T-helper 1 cell treated with Interleukin-12 subunit alpha and Interleukin-12 subunit beta and Interleukin-4 antibody, amounts not matched to agents 30 μg/mL and 1 μg/mL, for 36 hours (primary cell): ENCODE measurements at regions not wholly inside any gene's neighbourhood (a gene's known extent, or its start where the extent isn't known, plus 50 kb on each side); places are given as distances from the start of the nearest gene placed in this dataset.

Experiments used
- H3K27ac Mint-ChIP-seq: one replicate; pipeline ENCODE4 v1.8.0; 2021; ENCODE audit warnings: mild to moderate bottlenecking, mixed read lengths
- H3K27me3 Mint-ChIP-seq: one replicate; pipeline ENCODE4 v1.8.0; 2021; ENCODE audit warnings: low read depth, mixed read lengths
- H3K36me3 Mint-ChIP-seq: one replicate; pipeline ENCODE4 v1.8.0; 2021; ENCODE audit warnings: low read depth, mixed read lengths
- H3K4me1 Mint-ChIP-seq: one replicate; pipeline ENCODE4 v1.8.0; 2021; ENCODE audit warnings: low read depth, mixed read lengths
- H3K4me3 Mint-ChIP-seq: one replicate; pipeline ENCODE4 v1.8.0; 2021; ENCODE audit warnings: mild to moderate bottlenecking, moderate library complexity, mixed read lengths
- H3K9me3 Mint-ChIP-seq: one replicate; pipeline ENCODE4 v1.8.0; 2021; ENCODE audit warnings: mixed read lengths

GRCh38 chr20:61163031-61163430 is 89.0 kb upstream of the CDH4 start:
- Mint-ChIP-seq H3K27me3 (no peaks in the 10 kb centered on the region), H3K4me1 (no peaks in the 10 kb centered on the region), H3K4me3 (no peak overlapping the region), H3K9me3 (no peaks in the 10 kb centered on the region), H3K36me3 (no peaks in the 10 kb centered on the region), H3K27ac (no peak overlapping the region)

GRCh38 chr20:61166324-61166723 is 85.7 kb upstream of the CDH4 start:
- no peaks in the 10 kb centered on the region for H3K27me3 Mint-ChIP-seq
- no peaks in the 10 kb centered on the region for H3K4me1 Mint-ChIP-seq
- no peaks in the 10 kb centered on the region for H3K9me3 Mint-ChIP-seq
- no peak overlapping the region for H3K4me3 Mint-ChIP-seq
- H3K27ac Mint-ChIP-seq: no peak overlapping the region
- H3K36me3 Mint-ChIP-seq: no peaks in the 10 kb centered on the region

GRCh38 chr20:61168605-61169004 is 83.5 kb upstream of the CDH4 start:
- H3K27me3 Mint-ChIP-seq: no peaks in the 10 kb centered on the region

GRCh38 chr20:61169874-61170273 is 82.2 kb upstream of the CDH4 start:
- Mint-ChIP-seq H3K36me3 (no peaks in the 10 kb centered on the region), H3K4me1 (no peaks in the 10 kb centered on the region), H3K27me3 (no peaks in the 10 kb centered on the region), H3K27ac (no peak overlapping the region), H3K9me3 (no peaks in the 10 kb centered on the region), H3K4me3 (no peak overlapping the region)

More at GRCh38 chr20:61168605-61169004, 83.5 kb upstream of the CDH4 start:
- no peaks in the 10 kb centered on the region for H3K4me1 Mint-ChIP-seq
- no peaks in the 10 kb centered on the region for H3K36me3 Mint-ChIP-seq
- no peak overlapping the region for H3K4me3 Mint-ChIP-seq
- no peaks in the 10 kb centered on the region for H3K9me3 Mint-ChIP-seq
- no peak overlapping the region for H3K27ac Mint-ChIP-seq

- H3K27ac Mint-ChIP-seq: no peak overlapping the region
- H3K9me3 Mint-ChIP-seq: no peaks in the 10 kb centered on the region
- no peaks in the 10 kb centered on the region for H3K36me3 Mint-ChIP-seq
- H3K4me3 Mint-ChIP-seq: no peak overlapping the region
- no peaks in the 10 kb centered on the region for H3K27me3 Mint-ChIP-seq
- H3K4me1 Mint-ChIP-seq: no peaks in the 10 kb centered on the region
Observed at GRCh38 chr20:61170496-61171320, 81.4 kb upstream of the CDH4 start.

- no peaks in the 10 kb centered on the region for H3K9me3 Mint-ChIP-seq
- no peaks in the 10 kb centered on the region for H3K27me3 Mint-ChIP-seq
- no peak overlapping the region for H3K4me3 Mint-ChIP-seq
Observed at GRCh38 chr20:61173267-61173666, 78.8 kb upstream of the CDH4 start.

GRCh38 chr20:61173961-61174725 is 77.9 kb upstream of the CDH4 start:
- no peaks in the 10 kb centered on the region for H3K4me1 Mint-ChIP-seq
- H3K4me3 Mint-ChIP-seq: no peak overlapping the region
- no peaks in the 10 kb centered on the region for H3K36me3 Mint-ChIP-seq
- H3K27ac Mint-ChIP-seq: no peak overlapping the region
- H3K27me3 Mint-ChIP-seq: no peaks in the 10 kb centered on the region
- H3K9me3 Mint-ChIP-seq: no peaks in the 10 kb centered on the region

More at GRCh38 chr20:61173267-61173666, 78.8 kb upstream of the CDH4 start:
- Mint-ChIP-seq H3K36me3 (no peaks in the 10 kb centered on the region), H3K4me1 (no peaks in the 10 kb centered on the region), H3K27ac (no peak overlapping the region)

- no peaks in the 10 kb centered on the region for H3K27me3 Mint-ChIP-seq
- no peaks in the 10 kb centered on the region for H3K9me3 Mint-ChIP-seq
- H3K27ac Mint-ChIP-seq: no peak overlapping the region
- no peak overlapping the region for H3K4me3 Mint-ChIP-seq
- no peaks in the 10 kb centered on the region for H3K4me1 Mint-ChIP-seq
- no peaks in the 10 kb centered on the region for H3K36me3 Mint-ChIP-seq
Observed at GRCh38 chr20:61176874-61177273, 75.2 kb upstream of the CDH4 start.

GRCh38 chr20:61178551-61179071 is 73.5 kb upstream of the CDH4 start:
- Mint-ChIP-seq H3K27me3 (no peaks in the 10 kb centered on the region), H3K4me3 (no peak overlapping the region), H3K9me3 (no peaks in the 10 kb centered on the region), H3K4me1 (no peaks in the 10 kb centered on the region), H3K36me3 (no peaks in the 10 kb centered on the region), H3K27ac (no peak overlapping the region)

- H3K4me3 Mint-ChIP-seq: no peak overlapping the region
- H3K4me1 Mint-ChIP-seq: no peaks in the 10 kb centered on the region
- no peak overlapping the region for H3K27ac Mint-ChIP-seq
- H3K27me3 Mint-ChIP-seq: no peaks in the 10 kb centered on the region
- no peaks in the 10 kb centered on the region for H3K9me3 Mint-ChIP-seq
- H3K36me3 Mint-ChIP-seq: no peaks in the 10 kb centered on the region
Observed at GRCh38 chr20:61184194-61184593, 67.9 kb upstream of the CDH4 start.

GRCh38 chr20:61185181-61185580 is 66.9 kb upstream of the CDH4 start:
- Mint-ChIP-seq H3K27ac (no peak overlapping the region), H3K27me3 (no peaks in the 10 kb centered on the region), H3K9me3 (no peaks in the 10 kb centered on the region), H3K4me1 (no peaks in the 10 kb centered on the region), H3K4me3 (no peak overlapping the region), H3K36me3 (no peaks in the 10 kb centered on the region)

GRCh38 chr20:61185841-61186601 is 66.0 kb upstream of the CDH4 start:
- no peaks in the 10 kb centered on the region for H3K9me3 Mint-ChIP-seq

GRCh38 chr20:61186771-61187472 is 65.1 kb upstream of the CDH4 start:
- Mint-ChIP-seq H3K9me3 (no peaks in the 10 kb centered on the region), H3K4me3 (no peak overlapping the region), H3K27ac (no peak overlapping the region), H3K27me3 (no peaks in the 10 kb centered on the region), H3K36me3 (no peaks in the 10 kb centered on the region), H3K4me1 (no peaks in the 10 kb centered on the region)

More at GRCh38 chr20:61185841-61186601, 66.0 kb upstream of the CDH4 start:
- H3K4me3 Mint-ChIP-seq: no peak overlapping the region
- no peak overlapping the region for H3K27ac Mint-ChIP-seq
- H3K27me3 Mint-ChIP-seq: no peaks in the 10 kb centered on the region
- no peaks in the 10 kb centered on the region for H3K4me1 Mint-ChIP-seq
- H3K36me3 Mint-ChIP-seq: no peaks in the 10 kb centered on the region

- peaks cover 4% of the 10 kb centered on the region for H3K27me3 Mint-ChIP-seq
- no peak overlapping the region for H3K27ac Mint-ChIP-seq
- no peaks in the 10 kb centered on the region for H3K4me1 Mint-ChIP-seq
- no peaks in the 10 kb centered on the region for H3K9me3 Mint-ChIP-seq
- H3K36me3 Mint-ChIP-seq: no peaks in the 10 kb centered on the region
- H3K4me3 Mint-ChIP-seq: no peak overlapping the region
Observed at GRCh38 chr20:61189534-61189933, 62.5 kb upstream of the CDH4 start.
